Liver (tissue), 7 donors: ENCODE measurements at regions not wholly inside any gene's neighbourhood (a gene's known extent, or its start where the extent isn't known, plus 50 kb on each side); places are given as distances from the start of the nearest gene placed in this dataset.

Source experiments
- DNase-seq: peaks from one replicate; pipeline ENCODE4 v3.0.0-alpha.2; 2017; ENCODE audit warnings: low spot score
- H3K27ac ChIP-seq, 2 donors: one replicate each; pipeline ENCODE4 v1.7.0; 2013; ENCODE audit warnings: inconsistent platforms in 2 of 2, low read length in 2 of 2, control low read depth in 1 of 2, low read depth in 1 of 2, mild to moderate bottlenecking in 1 of 2
- H3K27me3 ChIP-seq, 4 donors: one replicate each; pipeline versions ENCODE4 v1.6.1 to v1.7.0; 2013; ENCODE audit warnings: low read length in 3 of 4, inconsistent platforms in 1 of 4, mild to moderate bottlenecking in 1 of 4, moderate library complexity in 1 of 4; ENCODE audit not compliant: control insufficient read depth in 4 of 4, insufficient read depth in 4 of 4
- H3K36me3 ChIP-seq, 4 donors: one replicate each; pipeline versions ENCODE4 v1.6.1 to v1.7.0; 2013; ENCODE audit warnings: low read length in 3 of 4, mild to moderate bottlenecking in 3 of 4, low read depth in 1 of 4, moderate library complexity in 1 of 4; ENCODE audit not compliant: control insufficient read depth in 4 of 4, insufficient read depth in 3 of 4
- H3K4me1 ChIP-seq, 4 donors: one replicate each; pipeline versions ENCODE4 v1.6.1 to v1.7.0; 2013; ENCODE audit warnings: low read length in 3 of 4, mild to moderate bottlenecking in 3 of 4, moderate library complexity in 1 of 4; ENCODE audit not compliant: control insufficient read depth in 4 of 4, insufficient read depth in 4 of 4
- H3K4me3 ChIP-seq, 3 donors: one replicate each; pipeline versions ENCODE4 v1.6.1 to v1.7.0; 2013; ENCODE audit warnings: low read length in 3 of 3, control low read depth in 1 of 3, low read depth in 1 of 3, mild to moderate bottlenecking in 1 of 3
- H3K9ac ChIP-seq, 2 donors: one replicate each; pipeline ENCODE4 v1.7.0; 2013; ENCODE audit warnings: low read length in 2 of 2, mild to moderate bottlenecking in 2 of 2, moderate library complexity in 2 of 2, control low read depth in 1 of 2, low read depth in 1 of 2
- H3K9me3 ChIP-seq, 4 donors: one replicate each; pipeline versions ENCODE4 v1.6.1 to v1.7.0; 2013; ENCODE audit warnings: low read length in 3 of 4; ENCODE audit not compliant: control insufficient read depth in 4 of 4
- EGR1 ChIP-seq, 2 donors: IDR thresholded peaks; 2 replicates each; pipeline ENCODE4 v1.6.1; 2016 to 2018; ENCODE audit warnings: antibody characterized with exemption in 2 of 2, low read depth in 2 of 2
- FOXA1 ChIP-seq: IDR thresholded peaks from 2 replicates; pipeline ENCODE4 v1.6.1; 2016; ENCODE audit warnings: antibody characterized with exemption
- FOXA2 ChIP-seq: IDR thresholded peaks from 2 replicates; pipeline ENCODE4 v1.6.1; 2016; ENCODE audit warnings: antibody characterized with exemption
- GABPA ChIP-seq, 2 donors: IDR thresholded peaks in 1 of 2; conservative IDR thresholded peaks in 1 of 2; 2 replicates each; pipeline ENCODE4 v1.6.1; 2016; ENCODE audit warnings: antibody characterized with exemption in 2 of 2, mild to moderate bottlenecking in 1 of 2, moderate library complexity in 1 of 2
- HNF4A ChIP-seq, 2 donors: conservative IDR thresholded peaks; 2 replicates each; pipeline ENCODE4 v1.6.1; 2016; ENCODE audit warnings: antibody characterized with exemption in 2 of 2, mild to moderate bottlenecking in 2 of 2
- HNF4G ChIP-seq: IDR thresholded peaks from 2 replicates; pipeline ENCODE4 v1.6.1; 2016; ENCODE audit warnings: antibody characterized with exemption
- JUND ChIP-seq, 2 donors: IDR thresholded peaks; 2 replicates each; pipeline ENCODE4 v1.6.1; 2016; ENCODE audit warnings: antibody characterized with exemption in 2 of 2
- MAX ChIP-seq: IDR thresholded peaks from 2 replicates; pipeline ENCODE4 v1.6.1; 2016; ENCODE audit warnings: antibody characterized with exemption
- NR2F2 ChIP-seq: IDR thresholded peaks from 2 replicates; pipeline ENCODE4 v1.6.1; 2016; ENCODE audit warnings: antibody characterized with exemption
- RAD21 ChIP-seq, 2 donors: IDR thresholded peaks; 2 replicates each; pipeline ENCODE4 v1.6.1; 2016; ENCODE audit warnings: antibody characterized with exemption in 2 of 2, mild to moderate bottlenecking in 2 of 2
- REST ChIP-seq: IDR thresholded peaks from 2 replicates; pipeline ENCODE4 v1.6.1; 2016; ENCODE audit warnings: antibody characterized with exemption, mild to moderate bottlenecking
- RXRA ChIP-seq, 2 donors: IDR thresholded peaks; 2 replicates each; pipeline ENCODE4 v1.6.1; 2017 to 2018; ENCODE audit warnings: antibody characterized with exemption in 2 of 2, mild to moderate bottlenecking in 1 of 2
- SP1 ChIP-seq: IDR thresholded peaks from 2 replicates; pipeline ENCODE4 v1.6.1; 2018; ENCODE audit warnings: antibody characterized with exemption, mild to moderate bottlenecking
- TAF1 ChIP-seq: conservative IDR thresholded peaks from 2 replicates; pipeline ENCODE4 v1.6.1; 2016; ENCODE audit warnings: antibody characterized with exemption, mild to moderate bottlenecking
- YY1 ChIP-seq: IDR thresholded peaks from 2 replicates; pipeline ENCODE4 v1.6.1; 2016; ENCODE audit warnings: antibody characterized with exemption, mild to moderate bottlenecking
- ZBTB33 ChIP-seq: IDR thresholded peaks from 2 replicates; pipeline ENCODE4 v1.6.1; 2016; ENCODE audit warnings: antibody characterized with exemption
- TF ChIP-seq, protein P1 (sequence below): IDR thresholded peaks from 2 replicates; pipeline ENCODE4 v1.6.1; 2016; ENCODE audit warnings: antibody characterized with exemption
- TF ChIP-seq, protein P2 (sequence below): fragments of 150-350 bp; IDR thresholded peaks from 2 replicates; pipeline ENCODE4 v1.5.1; 2017; ENCODE audit warnings: improper control_type of control experiment, low read depth, low read length; ENCODE audit not compliant: missing input control
- donor health status: healthy.
- donor health status: healthy.
- donor health status: healthy.
- donor health status: healthy.

DNA sequence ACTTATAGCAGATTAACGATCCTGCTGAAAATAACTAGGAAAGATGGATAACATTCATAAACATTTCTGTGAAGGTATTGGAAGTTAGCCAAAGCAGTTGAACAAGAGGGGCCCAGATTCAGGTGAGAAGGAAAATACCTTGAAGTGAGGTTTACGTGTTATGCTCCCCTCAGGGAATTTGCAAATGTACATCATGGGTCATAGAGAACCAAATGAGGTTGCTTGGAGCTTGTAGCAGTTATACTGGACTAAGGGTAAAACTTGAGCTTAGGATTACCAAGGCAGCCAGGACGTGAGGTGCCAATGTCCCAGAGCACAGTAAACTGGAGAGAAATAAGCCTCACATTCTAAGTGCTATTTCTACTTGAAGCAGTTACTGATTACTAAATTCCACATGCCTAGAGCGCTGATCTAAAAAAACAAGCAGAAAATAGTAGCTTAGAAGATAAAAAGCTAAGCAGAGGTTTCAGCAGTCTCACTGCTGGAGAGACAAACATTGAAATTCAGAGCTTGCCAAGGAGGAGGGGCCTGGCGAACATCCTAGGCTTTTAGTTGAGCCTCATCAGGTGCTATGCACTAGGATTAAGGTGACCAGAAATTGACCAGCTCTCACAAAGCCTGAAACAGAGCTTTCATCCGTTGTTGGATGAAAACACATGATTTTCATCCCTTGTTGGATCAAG is 136.7 kb upstream of the FAM20A start (continued):
- TF ChIP-seq RXRA (IDR thresholded peaks at IDR 0.05) (peak in 1 of 2 donors; percentile 27), HNF4G (no peak), SP1 (no peak), GABPA (IDR thresholded peaks at IDR 0.05 in 1 of 2, conservative IDR thresholded peaks at IDR 0.05 in 1 of 2) (no peak), TAF1 (no peak)

DNA sequence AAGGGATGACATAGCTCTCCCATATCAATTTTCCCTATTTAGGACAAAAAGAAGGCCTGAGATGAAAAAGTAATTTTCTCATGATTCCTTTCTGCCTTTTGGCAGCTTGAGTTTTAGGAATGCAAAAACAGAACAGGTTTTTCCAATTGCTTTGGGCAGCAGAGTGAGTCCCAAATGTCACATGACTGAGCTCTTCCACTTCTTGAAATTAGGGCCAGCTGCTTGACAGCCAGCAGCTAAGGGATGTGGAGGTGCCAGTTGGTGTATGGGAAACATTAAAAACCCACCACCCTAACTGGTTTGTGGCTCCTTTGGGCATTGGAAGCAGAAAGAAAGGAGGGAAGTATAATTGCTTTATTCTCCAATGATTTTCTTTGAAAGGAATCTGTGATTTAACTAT is 133.8 kb upstream of the FAM20A start:
- Histone ChIP-seq H3K27ac (no peak overlapping the region), H3K4me3 (no peak overlapping the region), H3K9ac (no peak overlapping the region), H3K36me3 (no peaks in the 10 kb centered on the region), H3K9me3 (no peaks in the 10 kb centered on the region), H3K27me3 (no peaks in the 10 kb centered on the region), H3K4me1 (peaks cover 0 to 6% (median 3%) of the 10 kb centered on the region in 4 donors)
- TF ChIP-seq JUND (IDR thresholded peaks at IDR 0.05) (no peak), FOXA2 (no peak), YY1 (no peak), SP1 (no peak), NR2F2 (no peak), ZBTB33 (no peak), EGR1 (IDR thresholded peaks at IDR 0.05; ENCODE audit: low read depth in 2 of 2) (no peak), MAX (no peak), RXRA (IDR thresholded peaks at IDR 0.05) (no peak), HNF4G (no peak), RAD21 (IDR thresholded peaks at IDR 0.05) (no peak), REST (no peak), FOXA1 (no peak), GABPA (IDR thresholded peaks at IDR 0.05 in 1 of 2, conservative IDR thresholded peaks at IDR 0.05 in 1 of 2) (no peak), TAF1 (no peak), HNF4A (conservative IDR thresholded peaks at IDR 0.05) (no peak)
- TF ChIP-seq, protein P1, sequence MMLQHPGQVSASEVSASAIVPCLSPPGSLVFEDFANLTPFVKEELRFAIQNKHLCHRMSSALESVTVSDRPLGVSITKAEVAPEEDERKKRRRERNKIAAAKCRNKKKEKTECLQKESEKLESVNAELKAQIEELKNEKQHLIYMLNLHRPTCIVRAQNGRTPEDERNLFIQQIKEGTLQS: no peak
- TF ChIP-seq, protein P2, sequence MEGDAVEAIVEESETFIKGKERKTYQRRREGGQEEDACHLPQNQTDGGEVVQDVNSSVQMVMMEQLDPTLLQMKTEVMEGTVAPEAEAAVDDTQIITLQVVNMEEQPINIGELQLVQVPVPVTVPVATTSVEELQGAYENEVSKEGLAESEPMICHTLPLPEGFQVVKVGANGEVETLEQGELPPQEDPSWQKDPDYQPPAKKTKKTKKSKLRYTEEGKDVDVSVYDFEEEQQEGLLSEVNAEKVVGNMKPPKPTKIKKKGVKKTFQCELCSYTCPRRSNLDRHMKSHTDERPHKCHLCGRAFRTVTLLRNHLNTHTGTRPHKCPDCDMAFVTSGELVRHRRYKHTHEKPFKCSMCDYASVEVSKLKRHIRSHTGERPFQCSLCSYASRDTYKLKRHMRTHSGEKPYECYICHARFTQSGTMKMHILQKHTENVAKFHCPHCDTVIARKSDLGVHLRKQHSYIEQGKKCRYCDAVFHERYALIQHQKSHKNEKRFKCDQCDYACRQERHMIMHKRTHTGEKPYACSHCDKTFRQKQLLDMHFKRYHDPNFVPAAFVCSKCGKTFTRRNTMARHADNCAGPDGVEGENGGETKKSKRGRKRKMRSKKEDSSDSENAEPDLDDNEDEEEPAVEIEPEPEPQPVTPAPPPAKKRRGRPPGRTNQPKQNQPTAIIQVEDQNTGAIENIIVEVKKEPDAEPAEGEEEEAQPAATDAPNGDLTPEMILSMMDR: no peak
- DNase-seq: no peak
